PFSK-1 (cell line): ENCODE measurements at regions not wholly inside any gene's neighbourhood (a gene's known extent, or its start where the extent isn't known, plus 50 kb on each side); places are given as distances from the start of the nearest gene placed in this dataset.

Source experiments
- POLR2AphosphoS5 ChIP-seq: IDR thresholded peaks from 2 replicates; pipeline ENCODE4 v1.6.1; 2012; ENCODE audit warnings: low read depth, mild to moderate bottlenecking, control low read depth, low read length, moderate library complexity
- REST ChIP-seq, 2 experiments: IDR thresholded peaks; 2 replicates each; pipeline versions ENCODE4 v1.6.1 to v1.8.0; 2011 to 2012; ENCODE audit warnings: low read depth in 2 of 2, low read length in 2 of 2, control low read depth in 1 of 2, inconsistent platforms in 1 of 2, mild to moderate bottlenecking in 1 of 2, moderate library complexity in 1 of 2; ENCODE audit not compliant: insufficient read depth in 1 of 2
- SIN3A ChIP-seq: IDR thresholded peaks from 2 replicates; pipeline ENCODE4 v1.6.1; 2012; ENCODE audit warnings: mild to moderate bottlenecking, low read length, moderate library complexity, borderline replicate concordance; ENCODE audit not compliant: insufficient read depth

DNA sequence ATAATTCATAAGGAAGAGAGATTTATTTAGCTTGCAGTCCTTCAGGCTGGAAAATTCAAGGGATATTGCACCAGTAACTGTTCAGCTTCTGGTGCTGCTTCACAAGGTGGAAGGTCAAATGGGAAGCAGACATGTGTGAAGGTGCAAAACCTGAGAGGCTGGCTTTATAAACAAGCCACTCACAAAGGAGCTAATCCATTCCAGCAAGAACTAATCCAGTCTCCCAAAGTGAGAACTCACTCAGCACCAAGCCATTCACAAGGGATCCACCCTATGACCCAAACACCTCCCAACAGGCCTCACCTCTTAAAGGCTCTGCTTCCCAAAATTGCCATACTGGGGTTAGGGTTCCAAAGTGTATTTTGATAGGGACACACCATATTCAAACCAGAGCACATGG lies 1018.4 kb upstream of the ACVR2A start:
- no peak for TF ChIP-seq REST (IDR thresholded peaks at IDR 0.05; ENCODE audit: insufficient read depth in 1 of 2, low read depth in 2 of 2, low read length in 2 of 2)
- no peak for TF ChIP-seq POLR2AphosphoS5
- TF ChIP-seq SIN3A: no peak
